ENCODE measurements at regions not wholly inside any gene's neighbourhood (a gene's known extent, or its start where the extent isn't known, plus 50 kb on each side); places are given as distances from the start of the nearest gene placed in this dataset.
"Not testable (repeated sequence)": the region's sequence is repeated elsewhere in the genome, so short reads cannot be mapped to it uniquely, and the experiment has no call there.

DNA sequence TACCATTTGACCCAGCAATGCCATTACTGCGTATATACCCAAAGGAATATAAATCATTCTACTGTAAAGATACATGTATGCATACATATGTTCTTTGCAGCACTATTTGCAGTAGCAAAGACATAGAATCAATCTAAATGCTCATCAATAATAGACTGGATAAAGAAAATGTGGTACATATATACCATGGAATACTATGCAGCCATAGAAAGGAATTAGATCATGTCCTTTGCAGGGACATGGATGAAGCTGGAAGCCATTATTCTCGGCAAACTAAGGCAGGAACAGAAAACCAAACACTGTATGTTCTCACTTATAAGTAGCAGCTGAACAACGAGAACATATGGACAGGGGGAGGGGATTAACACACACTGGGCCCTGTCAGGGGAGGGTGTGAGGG is 54.8 kb upstream of the ZNF30 start:
- DNase-seq: not testable (repeated sequence)

DNA sequence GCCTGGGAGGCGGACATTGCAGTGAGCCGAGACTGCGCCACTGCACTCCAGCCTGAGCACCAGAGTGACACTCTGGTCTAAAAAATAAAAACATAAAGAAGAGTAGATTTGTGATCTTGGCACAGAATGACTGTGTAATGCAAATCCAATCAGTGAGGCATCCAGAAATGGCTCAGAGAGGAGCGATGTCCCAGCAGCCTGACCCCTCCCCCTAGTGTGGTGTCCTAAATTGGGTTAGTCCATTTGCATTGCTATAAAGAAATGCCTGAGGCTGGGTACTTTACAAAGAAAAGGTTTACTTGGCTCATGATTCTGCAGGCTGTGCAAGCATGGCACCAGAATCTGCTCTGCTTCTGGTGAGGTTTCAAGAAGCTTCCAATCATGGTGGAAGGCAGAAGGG is 59.1 kb upstream of the ZNF30 start:
- DNase-seq: no peak

DNA sequence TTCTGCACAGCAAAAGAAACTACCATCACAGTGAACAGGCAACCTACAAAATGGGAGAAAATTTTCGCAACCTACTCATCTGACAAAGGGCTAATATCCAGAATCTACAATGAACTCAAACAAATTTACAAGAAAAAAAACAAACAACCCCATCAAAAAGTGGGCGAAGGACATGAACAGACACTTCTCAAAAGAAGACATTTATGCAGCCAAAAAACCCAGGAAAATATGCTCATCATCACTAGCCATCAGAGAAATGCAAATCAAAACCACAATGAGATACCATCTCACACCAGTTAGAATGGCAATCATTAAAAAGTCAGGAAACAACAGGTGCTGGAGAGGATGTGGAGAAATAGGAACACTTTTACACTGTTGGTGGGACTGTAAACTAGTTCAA is 61.5 kb upstream of the ZNF30 start:
- not testable (repeated sequence) for DNase-seq

DNA sequence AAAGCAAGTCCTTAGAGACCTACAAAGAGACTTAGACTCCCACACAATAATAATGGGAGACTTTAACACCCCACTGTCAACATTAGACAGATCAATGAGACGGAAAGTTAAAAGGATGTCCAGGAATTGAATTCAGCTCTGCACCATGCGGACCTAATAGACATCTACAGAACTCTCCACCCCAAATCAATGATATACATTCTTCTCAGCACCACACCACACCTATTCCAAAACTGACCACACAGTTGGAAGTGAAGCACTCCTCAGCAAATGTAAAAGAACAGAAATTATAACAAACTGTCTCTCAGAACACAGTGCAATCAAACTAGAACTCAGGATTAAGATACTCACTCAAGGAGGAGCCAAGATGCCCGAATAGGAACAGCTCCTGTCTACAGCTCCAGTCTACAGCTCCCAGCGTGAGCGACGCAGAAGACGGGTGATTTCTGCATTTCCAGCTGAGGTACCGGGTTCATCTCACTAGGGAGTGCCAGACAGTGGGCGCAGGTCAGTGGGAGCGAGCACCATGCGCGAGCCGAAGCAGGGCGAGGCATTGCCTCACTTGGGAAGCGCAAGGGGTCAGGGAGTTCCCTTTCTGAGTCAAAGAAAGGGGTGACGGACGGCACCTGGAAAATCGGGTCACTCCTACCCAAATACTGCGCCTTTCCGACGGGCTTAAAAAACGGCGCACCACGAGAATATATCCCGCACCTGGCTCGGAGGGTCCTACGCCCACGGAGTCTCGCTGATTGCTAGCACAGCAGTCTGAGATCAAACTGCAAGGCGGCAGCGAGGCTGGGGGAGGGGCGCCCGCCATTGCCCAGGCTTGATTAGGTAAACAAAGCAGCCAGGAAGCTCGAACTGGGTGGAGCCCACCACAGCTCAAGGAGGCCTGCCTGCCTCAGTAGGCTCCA is 66.6 kb upstream of the ZNF30 start:
- not testable (repeated sequence) for DNase-seq

DNA sequence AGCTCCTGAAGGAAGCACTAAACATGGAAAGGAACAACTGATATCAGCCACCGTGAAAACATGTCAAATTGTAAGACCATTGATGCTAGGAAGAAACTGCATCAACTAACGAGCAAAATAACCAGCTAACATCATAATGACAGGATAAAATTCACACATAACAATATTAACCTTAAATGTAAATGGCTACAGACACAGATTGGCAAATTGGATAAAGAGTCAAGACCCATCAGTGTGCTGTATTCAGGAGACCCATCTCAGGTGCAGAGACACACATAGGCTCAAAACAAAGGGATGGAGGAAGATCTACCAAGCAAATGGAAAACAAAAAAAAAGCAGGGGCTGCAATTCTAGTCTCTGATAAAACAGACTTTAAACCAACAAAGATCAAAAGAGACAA is 67.4 kb upstream of the ZNF30 start:
- DNase-seq: not testable (repeated sequence)

DNA sequence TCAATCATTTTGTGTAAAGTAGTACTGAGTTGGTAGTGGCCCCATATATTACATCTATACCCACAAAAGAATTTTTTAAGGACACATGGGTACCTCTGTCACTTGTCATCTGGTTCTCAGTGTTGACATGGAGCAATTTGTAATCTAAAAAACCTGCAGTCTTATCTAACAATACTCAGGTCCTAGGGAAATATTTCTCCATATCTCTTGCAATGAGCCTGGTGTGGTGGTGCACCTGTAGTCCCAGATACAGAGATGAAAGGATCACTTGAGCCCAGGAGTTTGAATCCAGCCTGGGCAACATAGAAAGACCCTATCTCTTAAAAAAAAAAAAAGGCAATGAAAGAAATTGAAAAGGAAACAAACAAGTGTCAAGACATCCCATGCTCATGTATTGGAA is 70.7 kb upstream of the ZNF30 start:
- no peak for DNase-seq

DNA sequence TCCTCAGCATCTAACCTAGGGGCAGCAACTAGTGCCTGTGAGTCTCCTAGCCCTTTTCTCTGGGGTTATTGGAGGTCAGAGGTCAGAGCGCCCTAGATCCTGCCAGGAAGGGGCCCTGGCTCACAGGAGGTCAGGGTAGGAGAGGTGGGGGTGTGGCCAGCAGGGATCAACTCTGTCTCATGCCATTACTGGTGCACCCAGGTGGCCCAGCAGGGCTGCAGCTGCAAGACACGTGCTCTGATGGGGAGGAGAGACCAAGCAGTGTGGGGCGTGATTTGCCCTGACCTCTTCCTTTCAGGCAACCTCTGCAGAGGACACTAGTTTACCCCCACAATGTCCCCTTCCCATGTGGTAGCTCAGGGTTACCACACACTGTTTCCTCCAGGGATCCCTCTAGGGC is 73.3 kb upstream of the ZNF30 start:
- no peak for DNase-seq

DNA sequence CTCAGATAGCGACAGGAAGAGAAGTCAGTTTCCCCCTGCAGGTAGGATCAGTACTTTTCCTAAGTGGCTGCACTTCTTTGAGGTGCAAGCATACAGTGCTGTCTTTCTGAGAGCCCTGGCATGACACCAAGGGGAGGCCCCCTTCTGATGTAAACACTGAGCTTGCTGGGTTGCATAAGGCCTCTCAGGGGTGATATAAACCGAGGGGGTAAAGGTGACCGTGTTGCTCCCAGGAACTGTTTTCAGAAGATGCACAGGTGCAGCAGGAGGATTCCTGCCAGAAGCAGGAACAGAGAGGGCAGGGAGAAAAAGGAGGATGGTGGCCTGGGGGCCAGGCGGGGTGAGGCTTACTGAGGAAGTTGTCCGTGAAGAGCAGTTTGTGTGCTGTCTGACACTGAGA is 74.0 kb upstream of the ZNF30 start:
- DNase-seq: no peak

DNA sequence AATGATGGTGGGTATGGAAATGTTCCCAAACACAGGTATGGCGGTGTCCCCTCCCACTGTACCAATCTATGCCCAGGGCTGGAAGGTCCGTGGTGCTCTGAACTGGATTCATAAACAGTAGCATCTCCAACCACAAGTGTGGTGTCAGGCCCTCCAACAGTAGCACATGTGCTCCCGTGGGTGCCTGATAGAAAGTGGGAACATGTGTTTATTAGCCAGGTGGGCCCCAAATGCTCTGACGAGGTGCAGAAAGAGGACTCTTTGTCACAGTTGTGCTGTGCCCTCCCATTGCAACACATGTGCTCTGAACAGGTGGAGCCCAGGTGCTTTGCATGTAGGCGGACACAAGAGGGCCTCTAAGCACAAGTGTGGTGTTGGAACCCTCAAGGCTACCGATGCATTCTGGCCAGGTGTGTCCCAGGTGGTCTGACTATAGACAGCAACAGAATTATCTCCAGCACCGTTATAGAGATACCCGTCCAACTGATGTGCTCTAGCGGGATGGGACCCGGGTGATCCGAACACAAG is 75.4 kb upstream of the ZNF30 start:
- DNase-seq: no peak

DNA sequence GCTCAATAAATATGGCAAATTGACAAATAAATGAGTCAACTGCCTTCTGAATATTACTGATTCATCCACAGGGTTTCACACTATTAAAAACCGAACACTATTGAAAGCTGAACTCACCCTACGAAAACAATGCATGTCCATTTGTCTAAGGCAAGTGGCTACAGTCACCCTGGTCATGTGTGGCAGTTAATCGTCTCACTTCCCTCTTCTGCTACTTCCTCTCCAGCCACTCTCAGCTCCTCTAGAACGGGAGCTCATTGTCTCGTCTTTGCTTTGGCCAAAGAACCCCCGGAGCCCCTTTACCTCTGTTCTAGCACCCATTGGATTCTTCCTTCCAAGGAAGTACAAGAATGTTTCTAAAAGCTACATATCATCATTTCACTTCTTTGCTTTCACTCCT is 74.4 kb upstream of the ZNF599 start:
- no peak for DNase-seq

DNA sequence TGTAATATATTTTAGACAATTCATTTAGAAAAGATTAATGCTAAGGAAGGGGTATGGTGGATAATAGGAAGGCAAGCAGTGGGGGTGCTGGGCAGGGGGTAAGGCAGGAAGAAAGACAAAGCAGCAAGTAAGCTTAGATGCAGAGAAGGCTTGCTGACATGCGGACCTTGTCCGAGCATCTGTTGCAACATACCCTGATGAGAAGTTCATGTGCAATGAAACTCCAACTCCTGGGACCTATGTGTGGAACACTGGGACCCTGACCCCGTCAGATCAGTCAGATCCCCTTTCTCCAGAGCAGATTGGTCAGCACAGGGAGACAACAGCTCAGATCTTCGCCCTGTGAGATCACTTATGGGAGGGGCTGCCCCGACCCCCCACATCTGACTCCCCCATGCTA is 71.3 kb upstream of the ZNF599 start:
- DNase-seq: no peak

DNA sequence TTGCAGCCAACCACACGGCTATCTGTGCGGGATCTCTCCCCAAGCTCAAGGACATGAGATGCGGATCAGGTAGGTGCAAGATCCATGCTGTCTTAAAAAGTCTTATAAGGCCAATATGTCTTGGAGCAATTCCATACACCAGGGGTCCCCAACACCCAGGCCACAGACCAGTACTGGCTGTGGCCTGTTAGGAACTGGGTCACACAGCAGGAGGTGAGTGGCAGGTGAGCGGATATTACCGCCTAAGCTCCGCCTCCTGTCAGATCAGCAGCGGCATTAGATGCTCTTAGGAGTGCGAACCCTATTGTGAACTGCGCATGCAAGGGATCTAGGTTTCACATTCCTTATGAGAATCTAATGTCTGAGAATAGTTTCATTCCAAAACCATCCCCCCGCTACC is 68.8 kb upstream of the ZNF599 start:
- DNase-seq: no peak

DNA sequence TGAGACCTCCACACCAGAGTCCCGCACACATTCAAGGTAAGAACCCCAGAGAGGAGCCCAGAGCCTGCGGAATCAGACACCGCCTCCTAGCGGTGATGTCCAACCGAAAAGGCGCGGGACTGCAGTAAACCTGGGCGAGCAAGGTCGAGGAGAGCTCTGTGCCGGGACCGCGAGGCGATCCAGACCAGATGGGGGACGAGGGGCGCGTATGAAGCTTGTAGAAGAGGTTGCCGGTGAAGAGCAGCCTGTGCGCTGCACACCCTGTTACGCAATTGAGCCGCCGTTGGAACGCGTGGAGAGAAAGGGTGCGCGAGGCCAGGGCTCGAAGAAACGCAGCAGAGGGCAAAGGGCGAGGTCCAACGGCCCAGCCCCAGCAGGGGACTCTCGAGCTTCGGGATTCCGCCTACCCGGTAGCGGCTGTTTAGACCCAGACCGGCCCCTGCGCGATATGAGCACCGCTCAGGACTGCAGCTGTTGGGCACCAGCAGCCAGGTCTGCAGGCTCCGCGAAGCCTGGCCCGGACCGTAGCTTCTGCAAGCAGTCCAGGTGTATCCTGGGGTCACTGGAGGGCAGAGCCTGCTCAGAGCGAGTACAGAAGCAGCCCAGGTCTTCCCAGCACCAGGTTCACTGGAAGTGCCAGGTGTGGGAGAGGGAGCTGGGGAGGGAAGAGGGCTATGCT is 65.9 kb upstream of the ZNF599 start:
- DNase-seq: peak; percentile 42

DNA sequence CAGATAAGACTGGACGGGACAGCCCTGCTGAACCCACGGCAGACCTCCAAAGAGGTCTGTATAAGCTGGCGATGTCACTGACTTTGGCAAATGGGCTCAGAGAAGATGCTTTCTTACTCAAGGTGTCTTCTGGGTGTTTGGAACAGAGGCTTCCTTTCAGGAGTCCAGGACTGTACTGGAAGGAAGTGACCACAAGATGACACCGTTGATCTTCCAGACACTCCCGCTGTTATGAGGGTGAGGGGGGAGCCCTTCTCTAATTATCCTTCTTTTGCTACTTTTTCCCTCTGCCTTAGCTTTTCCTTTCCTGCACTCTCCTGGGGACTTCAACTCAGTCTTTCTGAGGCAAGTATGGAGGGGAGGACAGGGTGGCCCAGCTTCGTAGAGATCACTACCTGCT is 65.2 kb upstream of the ZNF599 start:
- DNase-seq: no peak

DNA sequence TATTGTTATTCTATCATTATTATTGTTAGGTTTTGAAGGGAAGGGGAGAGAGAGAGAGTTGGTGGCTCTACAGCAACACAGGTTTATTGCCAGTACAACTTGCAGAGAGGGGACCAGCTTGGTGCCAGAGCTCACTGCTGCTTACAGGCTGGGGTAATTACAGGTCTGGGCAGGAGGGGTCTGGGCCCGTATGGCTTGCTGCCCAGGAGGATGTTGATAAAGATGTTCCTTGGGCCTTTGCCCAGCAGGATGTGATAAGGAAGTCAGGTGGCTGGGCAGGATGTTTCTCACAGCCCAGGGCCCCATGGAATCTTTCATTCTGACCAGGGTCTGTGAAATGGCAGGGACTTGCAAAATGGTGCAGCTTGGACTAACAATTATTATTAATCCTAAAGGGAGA is 64.2 kb upstream of the ZNF599 start:
- DNase-seq: no peak

DNA sequence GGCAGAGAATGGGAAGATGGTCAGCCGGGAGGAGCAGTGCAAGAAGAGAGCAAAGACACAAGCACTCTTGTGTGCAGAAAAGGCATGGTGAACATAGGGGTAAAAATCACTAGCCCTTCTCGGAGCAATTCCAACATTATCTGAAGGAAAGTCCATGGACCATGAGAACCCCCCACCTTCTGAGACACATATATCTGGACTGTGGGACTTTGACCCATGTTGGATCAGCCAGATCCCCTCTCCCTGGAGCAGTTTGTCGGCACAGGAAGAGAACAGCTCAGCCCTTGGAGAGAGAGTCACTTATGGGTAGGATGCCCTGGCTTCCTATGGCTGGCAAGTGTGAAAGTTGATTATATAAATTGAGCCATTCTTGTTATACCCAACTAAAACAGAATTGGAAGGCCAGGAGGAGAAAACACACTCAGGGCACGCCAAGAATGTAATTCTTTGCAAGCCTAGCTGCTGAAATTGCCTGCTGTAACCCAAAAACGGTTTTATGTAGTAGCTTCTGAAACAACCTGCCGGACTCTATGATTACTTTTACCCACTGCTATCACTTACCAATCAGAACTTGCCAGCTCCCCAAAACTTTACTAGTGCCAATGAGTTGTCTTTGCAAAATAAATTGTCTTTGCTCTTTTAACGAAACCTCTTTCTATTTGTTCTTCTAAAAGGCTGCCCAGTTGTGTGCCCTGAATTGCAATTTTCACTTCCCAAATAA is 62.8 kb upstream of the ZNF599 start:
- DNase-seq: no peak

DNA sequence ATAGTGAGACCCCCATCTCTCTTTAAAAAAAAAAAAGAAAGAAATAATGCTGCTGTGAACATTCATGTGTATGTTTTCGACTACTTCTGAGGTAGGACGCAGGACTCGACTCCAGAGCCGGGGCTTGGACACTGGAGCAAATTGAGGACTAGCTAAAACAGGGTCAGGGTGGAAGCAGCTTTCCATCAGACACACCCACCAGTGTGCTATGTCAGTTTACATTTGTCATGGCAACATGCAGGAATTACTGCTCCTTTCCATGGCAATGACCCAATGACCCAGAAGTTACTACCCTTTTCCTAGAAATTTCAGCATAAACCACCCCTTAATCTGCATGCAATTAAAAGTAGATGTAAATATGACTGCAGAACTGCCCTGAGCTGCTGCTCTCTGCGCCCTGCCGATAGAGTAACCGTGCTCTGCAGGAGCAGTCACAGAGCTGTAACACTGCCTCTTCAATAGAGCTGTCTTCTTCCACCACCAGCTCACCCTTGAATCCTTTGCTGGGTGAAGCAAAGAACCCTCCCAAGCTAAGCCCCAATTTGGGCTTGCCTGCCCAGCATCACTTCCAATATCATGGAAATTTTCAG is 61.6 kb upstream of the ZNF599 start:
- DNase-seq: no peak

DNA sequence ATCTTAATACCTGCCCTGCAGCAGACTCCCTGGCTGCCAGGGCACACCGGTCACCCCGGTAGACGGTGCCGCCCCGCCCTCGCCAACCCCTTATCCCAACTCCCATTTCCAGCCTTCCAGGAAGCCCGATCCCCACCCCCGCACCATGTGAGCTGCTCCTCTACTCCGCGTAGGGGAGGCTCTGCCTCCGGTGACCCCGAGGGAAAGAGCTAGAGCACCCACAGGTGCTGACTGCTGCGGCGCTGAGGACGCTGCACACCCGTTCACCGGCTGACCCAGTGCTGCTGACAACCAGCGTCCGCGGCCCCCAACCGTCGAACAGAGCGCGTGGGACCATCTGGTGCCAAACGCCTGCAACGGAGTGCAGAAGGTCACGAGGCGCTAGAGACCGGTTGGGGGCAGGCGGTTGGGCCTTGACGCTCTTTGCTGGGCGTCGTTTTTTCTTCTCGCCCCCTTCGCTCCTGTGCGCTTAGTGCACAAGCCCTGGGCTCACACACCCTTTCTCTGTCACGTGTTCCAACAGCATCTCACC is 59.6 kb upstream of the ZNF599 start:
- DNase-seq: no peak

DNA sequence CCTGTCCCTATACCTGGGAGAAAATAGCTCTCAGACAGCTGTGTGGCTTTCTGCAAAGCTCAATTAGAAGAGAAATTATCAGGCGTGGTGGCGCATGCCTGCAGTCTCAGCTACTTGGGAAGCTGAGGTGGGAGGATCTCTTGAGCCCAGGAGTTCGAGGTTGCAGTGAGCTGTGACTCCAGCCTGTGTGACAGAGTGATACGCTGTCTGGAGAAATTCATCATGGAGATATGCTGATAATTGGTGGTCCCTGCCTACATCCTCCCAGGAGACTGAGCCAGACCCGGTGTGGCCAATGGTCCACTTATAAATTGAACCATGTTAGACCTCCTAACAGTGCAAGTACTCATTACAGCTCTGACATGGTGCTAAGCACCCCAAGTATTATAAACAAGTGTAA is 58.7 kb upstream of the ZNF599 start:
- no peak for DNase-seq

DNA sequence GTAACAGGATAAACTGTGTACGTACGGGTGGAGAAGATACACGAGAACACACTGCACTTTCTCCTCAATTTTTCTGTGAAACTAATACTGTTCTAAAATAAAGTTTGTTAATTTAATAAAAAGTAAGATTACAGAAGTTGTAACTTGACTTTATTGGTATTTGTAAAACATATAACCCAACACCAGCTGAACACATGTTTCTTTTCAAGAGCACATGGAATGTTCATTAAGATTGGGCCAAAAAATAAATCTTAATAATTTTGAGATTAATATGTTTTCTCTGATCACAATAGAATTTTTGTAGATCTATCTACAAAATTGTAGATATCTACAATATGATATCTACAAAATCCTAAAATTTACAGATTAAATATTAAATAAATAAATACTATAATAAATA is 55.1 kb upstream of the ZNF599 start:
- DNase-seq: no peak

DNA sequence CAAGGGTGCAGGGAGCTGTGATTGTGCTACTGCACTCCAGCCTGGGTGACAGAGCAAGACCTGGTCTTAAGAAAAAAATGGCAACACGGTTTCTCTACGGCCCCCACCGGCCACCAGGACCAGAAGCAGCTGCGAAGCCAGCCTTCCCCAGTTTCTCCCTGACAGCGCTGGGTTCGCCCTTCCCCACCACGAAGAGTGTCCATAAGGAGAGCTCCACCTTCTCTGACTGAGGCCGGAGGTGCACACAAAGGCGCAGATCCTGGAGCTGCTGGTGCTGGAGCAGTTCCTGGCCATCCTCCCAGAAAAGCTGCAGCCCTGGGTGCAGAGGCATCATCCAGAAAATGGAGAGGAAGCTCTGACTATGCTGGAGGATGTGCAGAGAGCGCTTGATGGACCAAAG is 52.2 kb upstream of the ZNF599 start:
- DNase-seq: no peak

DNA sequence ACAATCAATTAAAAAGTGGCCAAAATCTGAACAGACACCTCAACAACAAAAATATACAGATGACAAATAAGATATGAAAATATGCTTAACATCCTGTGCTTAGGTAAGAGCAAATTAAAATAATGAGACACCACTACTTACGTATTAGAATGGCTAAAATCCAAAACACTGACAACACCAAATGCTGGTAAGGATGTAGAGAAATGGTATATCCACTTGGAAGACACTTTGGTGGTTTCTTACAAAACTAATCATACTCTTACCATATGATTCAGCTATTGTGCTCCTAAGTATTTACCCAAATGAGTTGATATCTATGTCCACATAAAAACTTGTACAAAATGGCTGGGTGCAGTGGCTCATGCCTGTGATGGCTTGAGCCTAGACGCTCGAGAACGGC is 51.7 kb upstream of the ZNF599 start:
- DNase-seq: no peak

Measured in left kidney (tissue), 1 donor.